Inferior parietal cortex (tissue), 1 donor: ENCODE measurements at regions not wholly inside any gene's neighbourhood (a gene's known extent, or its start where the extent isn't known, plus 50 kb on each side); places are given as distances from the start of the nearest gene placed in this dataset.

ENCODE experiments used
- DNase-seq: peaks from one replicate; pipeline ENCODE4 v3.0.0-alpha.2; 2016; ENCODE audit errors: extremely low spot score

DNA sequence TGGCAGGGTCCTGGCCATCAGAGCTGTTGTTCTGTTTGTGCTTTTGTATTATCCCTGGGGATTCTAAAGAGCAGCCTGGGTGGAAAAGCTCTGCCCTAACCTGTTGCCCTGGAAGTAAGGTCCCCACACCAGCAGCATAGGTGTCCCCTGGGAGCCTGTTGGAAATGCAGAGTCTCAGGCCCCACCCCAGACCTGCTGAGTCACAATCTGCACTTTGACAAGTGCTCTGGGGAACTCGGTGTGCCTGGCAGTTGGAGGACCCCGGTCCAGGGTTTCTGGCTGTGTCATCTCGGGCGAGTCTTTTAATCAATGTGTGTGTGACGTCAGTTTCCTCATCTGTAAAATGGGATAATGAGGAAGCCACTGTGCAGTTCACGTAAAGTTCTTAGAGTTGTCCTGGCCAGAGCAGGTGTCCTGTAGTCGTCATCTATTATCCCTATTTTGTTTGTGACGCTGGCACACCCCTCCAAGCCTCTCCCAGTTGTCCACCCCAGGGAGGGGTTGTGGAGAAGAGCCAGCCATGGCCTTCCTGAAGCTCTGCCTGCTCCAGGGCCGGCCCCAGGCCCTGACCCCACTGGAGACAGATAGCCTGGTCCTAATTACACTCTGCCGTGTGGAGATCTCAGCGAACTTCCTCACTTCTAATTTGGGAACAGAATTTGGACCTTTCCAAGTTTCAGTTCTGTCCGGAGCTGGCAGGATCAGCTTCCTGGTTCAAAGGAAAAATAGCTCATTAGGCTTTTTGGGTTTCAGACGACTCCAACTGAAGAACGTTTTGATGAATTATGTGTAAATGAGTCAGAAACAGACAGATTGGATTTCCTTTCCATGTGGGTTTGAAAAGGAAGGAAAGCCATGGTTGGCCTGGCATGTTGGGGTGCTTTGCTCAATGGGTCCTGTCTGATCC is 295.7 kb upstream of the FOXF1 start:
- no peak for DNase-seq

- no peak for DNase-seq
Observed at GRCh38 chr16:86215233-86215978, 294.9 kb upstream of the FOXF1 start.

DNA sequence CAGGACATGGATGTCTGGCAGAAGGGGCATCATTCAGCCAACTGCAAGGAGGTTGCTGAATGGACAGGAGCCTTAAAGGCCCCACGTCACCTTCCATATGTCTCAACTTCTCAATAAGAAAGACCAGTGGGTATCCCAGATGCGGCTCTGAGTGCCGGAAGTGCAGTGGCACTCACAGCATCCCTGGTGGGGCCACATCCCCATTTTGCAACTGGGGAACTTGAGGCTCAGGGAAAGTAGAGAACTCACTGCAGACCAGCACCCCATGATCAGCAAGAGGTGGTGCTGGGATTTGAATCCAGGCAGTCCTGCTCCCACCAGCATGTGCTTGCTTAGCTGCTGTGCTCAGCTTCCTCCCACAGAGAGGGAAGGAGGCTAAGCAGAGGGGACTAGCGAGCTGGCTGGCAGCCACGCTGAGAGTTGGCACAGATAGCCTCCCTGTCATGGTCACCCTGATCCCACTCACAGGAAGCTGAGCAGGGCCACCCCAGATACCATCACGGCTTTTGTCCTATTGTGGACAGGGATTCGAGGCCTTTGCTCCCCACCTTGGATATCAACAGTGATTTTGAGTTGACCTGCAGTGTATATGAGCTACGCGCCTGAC is 294.2 kb upstream of the FOXF1 start:
- DNase-seq = no peak

DNA sequence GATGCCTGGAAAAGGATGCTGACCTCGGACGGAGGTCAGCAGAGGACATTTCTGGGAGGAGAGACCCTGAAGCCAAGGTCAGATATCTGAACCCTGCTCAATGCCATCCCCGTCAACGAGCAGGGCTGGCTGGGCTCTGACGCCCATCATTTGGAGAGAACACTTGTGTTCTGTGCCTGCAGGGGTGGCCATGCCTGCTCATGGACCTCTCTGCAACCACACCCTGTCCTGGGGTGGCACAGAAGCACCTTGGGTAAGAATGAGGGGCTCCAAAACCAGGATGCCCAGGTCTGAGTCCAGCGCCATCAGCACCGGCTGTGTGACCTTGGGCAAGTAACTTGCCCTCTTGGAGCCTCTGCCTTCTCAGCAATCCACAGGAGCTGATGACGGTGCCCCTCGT is 293.7 kb upstream of the FOXF1 start:
- DNase-seq = no peak

DNA sequence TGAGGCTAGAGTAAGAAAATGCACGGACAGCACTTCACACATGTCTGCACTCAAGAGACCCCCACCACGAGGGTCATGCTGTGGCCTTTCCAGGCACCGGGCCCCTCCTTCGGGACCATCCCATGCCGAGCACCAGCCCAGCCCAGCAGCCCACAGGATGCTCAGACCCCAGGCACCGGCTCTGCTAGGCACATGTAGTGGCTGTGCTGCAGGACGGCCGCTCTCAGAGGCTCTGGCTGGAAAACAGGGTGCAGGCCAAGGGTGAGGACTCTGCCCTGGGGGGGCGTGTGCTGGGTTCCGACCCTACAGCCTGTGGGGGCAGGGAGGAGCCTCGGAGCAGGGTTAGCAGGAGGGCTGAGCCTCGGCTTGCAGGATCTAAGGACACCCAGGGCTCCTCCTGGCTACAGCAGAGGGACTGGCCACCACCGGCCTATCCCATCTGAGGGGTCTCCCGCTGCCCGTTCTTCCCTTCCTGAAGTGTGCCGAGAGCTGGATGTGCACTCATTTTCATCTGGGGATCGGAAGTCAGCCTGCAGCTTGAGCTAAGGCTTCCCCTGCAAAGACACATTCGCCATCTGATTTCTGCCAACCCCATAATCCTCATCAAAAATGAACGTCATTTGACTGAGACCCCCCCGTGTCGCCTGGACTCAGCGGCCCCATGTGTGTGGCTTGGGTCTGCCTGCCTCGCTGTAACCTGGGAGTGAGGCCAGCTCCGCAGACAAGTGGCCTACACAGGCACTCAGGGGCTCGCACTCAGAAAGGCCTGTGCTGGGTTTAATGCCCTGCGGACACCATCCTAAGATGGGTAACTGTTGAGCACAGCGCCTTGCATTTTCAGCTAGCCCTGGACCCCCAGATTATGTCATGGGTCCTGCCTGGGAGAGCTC is 293.1 kb upstream of the FOXF1 start:
- DNase-seq = no peak

GRCh38 chr16:86217891-86218270 is 292.4 kb upstream of the FOXF1 start:
- DNase-seq = no peak

- DNase-seq = no peak
Observed at GRCh38 chr16:86218479-86219170, 291.7 kb upstream of the FOXF1 start.

- DNase-seq = no peak
Observed at GRCh38 chr16:86219655-86220445, 290.5 kb upstream of the FOXF1 start.

- no peak for DNase-seq
Observed at GRCh38 chr16:86220561-86220960, 289.8 kb upstream of the FOXF1 start.

DNA sequence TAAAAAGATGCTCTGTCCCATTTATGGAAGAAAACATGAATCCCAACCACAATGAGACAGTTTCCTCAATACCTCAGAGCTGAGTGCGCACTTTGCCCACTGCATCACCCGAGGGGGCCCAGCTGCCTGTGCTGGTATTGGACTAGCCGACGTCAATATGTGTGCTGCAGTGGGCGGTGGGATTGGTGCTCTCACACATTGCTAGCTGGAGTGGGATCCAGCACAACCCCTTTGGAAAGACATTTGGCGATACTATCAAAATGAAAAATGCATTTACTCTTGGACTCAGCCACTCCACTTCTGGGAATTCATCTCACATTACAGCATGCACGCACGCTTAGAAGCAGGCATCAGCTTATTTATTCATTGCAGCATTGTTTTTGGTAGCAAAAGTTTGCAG is 289.2 kb upstream of the FOXF1 start:
- DNase-seq = no peak

GRCh38 chr16:86222547-86222946 is 287.8 kb upstream of the FOXF1 start:
- no peak for DNase-seq

- DNase-seq = no peak
Observed at GRCh38 chr16:86222965-86223551, 287.3 kb upstream of the FOXF1 start.

DNA sequence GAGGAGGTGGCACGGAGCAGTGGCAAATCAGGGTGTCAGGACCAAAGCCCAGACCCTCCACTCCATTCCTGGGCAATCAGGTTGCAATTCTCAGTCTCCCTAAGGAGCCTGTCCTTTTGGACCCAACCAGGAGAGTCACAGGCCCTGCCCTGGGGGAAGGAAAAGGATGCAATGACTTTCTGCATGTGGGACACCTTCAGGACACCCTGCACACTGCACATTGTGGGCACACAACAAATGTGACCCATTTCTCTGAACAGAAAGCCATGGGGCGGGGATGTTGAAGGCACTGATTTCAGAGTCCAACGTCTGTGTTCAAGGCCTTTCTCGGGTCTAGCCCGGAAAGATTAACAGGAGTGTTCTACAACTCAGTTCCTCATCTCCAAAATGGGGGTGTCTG is 286.2 kb upstream of the FOXF1 start:
- no peak for DNase-seq

GRCh38 chr16:86224629-86225028 is 285.7 kb upstream of the FOXF1 start:
- DNase-seq = no peak

DNA sequence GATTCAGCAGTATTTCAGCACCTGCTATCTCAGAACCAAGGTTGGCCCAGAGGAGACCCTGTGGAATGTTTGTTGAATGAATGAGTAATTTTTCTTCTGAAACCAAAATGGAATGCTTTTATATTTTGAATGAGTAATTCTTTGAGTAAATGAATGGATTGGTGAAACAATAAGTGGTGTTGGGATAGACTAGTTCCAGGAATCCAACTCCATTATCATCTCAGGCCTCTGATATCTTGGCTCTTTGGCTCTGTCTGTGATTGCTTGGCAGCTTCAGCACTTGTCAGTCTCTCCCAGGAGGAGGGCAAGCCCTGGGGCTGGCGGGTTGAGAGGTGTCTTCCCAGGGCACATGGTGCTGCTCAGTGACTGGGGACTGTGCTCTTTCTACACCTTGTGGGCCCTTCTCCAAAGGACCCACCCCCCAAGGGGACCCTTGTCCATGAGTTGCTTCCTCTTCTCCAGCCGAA is 284.4 kb upstream of the FOXF1 start:
- no peak for DNase-seq

GRCh38 chr16:86227041-86227440 is 283.3 kb upstream of the FOXF1 start:
- no peak for DNase-seq

- no peak for DNase-seq
Observed at GRCh38 chr16:86227801-86228200, 282.5 kb upstream of the FOXF1 start.

- DNase-seq = no peak
Observed at GRCh38 chr16:86228713-86229112, 281.6 kb upstream of the FOXF1 start.

GRCh38 chr16:86229283-86229682 is 281.0 kb upstream of the FOXF1 start:
- DNase-seq = no peak
